ENCODE measurements at regions not wholly inside any gene's neighbourhood (a gene's known extent, or its start where the extent isn't known, plus 50 kb on each side); places are given as distances from the start of the nearest gene placed in this dataset.

DNA sequence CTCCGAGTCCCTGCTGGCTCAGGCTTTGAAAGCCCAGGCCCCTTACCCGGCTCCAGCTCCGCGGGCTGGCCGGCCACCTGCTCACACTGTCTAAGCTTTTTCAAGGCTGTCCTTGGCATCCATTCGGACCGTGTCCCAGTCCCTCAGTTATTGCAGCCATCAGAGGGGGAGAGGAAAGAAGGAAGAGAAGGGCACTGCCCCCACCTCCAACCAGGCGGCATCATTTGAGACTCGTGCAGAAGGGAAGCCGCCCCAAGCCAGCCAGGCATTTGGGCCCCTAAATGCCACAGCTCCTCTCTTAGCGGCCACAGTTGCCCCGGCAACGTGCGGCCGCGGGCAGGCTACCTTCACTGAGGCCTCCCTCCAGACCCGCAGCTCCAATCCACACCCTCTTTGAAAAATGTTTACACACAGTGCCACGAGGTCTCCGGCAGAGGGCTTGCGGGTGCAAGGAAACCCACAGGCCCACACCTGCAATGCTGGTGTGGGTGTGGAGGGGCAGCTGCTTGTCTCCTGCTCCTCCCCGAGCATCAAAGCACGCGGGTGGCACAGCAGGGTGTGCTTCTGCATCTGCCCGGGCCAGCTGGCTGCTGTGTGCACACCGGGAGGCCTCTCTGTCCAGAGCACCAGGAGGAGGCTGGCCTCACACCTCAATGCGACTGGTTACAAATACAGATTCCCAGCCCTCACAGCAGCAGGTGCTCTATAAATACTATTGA, 124.4 kb downstream of the CTTN start:
- no peaks in the 10 kb centered on the region for H3K36me3 ChIP-seq
- intact Hi-C loops (cut with DNase I; ENCODE audit: low total_unique reads), result no loop called here
- H3K4me3 ChIP-seq, result no peak overlapping the region
- TF ChIP-seq, protein P1, sequence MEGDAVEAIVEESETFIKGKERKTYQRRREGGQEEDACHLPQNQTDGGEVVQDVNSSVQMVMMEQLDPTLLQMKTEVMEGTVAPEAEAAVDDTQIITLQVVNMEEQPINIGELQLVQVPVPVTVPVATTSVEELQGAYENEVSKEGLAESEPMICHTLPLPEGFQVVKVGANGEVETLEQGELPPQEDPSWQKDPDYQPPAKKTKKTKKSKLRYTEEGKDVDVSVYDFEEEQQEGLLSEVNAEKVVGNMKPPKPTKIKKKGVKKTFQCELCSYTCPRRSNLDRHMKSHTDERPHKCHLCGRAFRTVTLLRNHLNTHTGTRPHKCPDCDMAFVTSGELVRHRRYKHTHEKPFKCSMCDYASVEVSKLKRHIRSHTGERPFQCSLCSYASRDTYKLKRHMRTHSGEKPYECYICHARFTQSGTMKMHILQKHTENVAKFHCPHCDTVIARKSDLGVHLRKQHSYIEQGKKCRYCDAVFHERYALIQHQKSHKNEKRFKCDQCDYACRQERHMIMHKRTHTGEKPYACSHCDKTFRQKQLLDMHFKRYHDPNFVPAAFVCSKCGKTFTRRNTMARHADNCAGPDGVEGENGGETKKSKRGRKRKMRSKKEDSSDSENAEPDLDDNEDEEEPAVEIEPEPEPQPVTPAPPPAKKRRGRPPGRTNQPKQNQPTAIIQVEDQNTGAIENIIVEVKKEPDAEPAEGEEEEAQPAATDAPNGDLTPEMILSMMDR (IDR thresholded peaks at IDR 0.05), result no peak
- no peak for TF ChIP-seq POLR2A (IDR thresholded peaks at IDR 0.05)
- no peak for DNase-seq
- no peak overlapping the region for H3K27ac ChIP-seq
- H3K9me3 ChIP-seq, result no peaks in the 10 kb centered on the region
- no peaks in the 10 kb centered on the region for H3K27me3 ChIP-seq
- no peaks in the 10 kb centered on the region for H3K4me1 ChIP-seq

GRCh38 chr11:70523384-70524095, 125.2 kb downstream of the CTTN start:
- Histone ChIP-seq H3K9me3 (no peaks in the 10 kb centered on the region), H3K4me1 (no peaks in the 10 kb centered on the region), H3K27ac (no peak overlapping the region), H3K36me3 (no peaks in the 10 kb centered on the region), H3K27me3 (no peaks in the 10 kb centered on the region), H3K4me3 (no peak overlapping the region)
- intact Hi-C loops (cut with DNase I; ENCODE audit: low total_unique reads), result no loop called here
- no peak for DNase-seq
- TF ChIP-seq POLR2A (IDR thresholded peaks at IDR 0.05), result no peak
- TF ChIP-seq, protein P1 (IDR thresholded peaks at IDR 0.05), result no peak

DNA sequence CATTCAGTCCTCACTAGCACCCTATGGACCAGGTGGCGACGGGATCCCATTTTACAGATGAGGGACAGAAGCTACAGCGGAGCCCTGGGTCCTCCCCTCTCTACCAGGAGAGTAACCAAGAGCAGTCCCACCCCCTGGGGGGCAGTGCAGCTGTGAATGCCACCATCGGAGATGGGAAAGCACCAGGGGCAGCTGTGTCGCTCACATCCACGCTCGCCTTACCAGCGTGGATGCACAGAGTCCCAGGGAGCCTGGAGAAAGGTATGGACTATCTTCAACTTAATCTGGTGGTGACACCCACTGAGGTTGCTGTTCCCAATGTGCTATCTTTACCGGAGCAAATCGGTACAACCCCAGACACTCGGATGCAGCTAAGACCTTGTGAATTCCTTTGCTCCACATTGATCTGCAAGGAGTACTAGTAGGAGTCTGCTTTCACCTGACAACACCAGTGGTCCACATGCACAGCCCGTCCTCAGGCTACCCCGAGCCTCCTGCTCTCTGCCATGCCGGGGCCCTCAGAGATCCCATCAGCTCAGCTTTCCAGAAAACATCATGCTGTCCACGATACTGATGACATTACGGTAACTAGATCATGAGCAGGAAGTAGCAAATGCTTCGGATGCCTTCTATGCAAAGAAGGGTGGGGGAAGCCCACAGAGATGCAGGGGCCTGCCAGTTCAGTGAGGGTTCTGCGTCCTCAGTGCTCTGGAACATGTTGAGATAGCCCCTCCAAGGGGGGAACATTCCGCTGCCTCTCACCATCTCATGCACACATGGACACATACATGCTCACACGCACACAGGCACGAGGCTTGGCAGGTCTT, 126.0 kb downstream of the CTTN start:
- Histone ChIP-seq H3K4me1 (no peaks in the 10 kb centered on the region), H3K27me3 (no peaks in the 10 kb centered on the region), H3K9me3 (no peaks in the 10 kb centered on the region), H3K4me3 (no peak overlapping the region), H3K27ac (no peak overlapping the region), H3K36me3 (no peaks in the 10 kb centered on the region)
- TF ChIP-seq, protein P1 (IDR thresholded peaks at IDR 0.05), result no peak
- TF ChIP-seq POLR2A (IDR thresholded peaks at IDR 0.05), result no peak
- intact Hi-C loops (cut with DNase I; ENCODE audit: low total_unique reads), result no loop called here
- DNase-seq, result no peak

GRCh38 chr11:70525006-70525405, 126.7 kb downstream of the CTTN start:
- DNase-seq, result no peak
- H3K4me1 ChIP-seq, result no peaks in the 10 kb centered on the region
- no peaks in the 10 kb centered on the region for H3K9me3 ChIP-seq
- no peak overlapping the region for H3K4me3 ChIP-seq
- no peaks in the 10 kb centered on the region for H3K27me3 ChIP-seq
- TF ChIP-seq, protein P1 (IDR thresholded peaks at IDR 0.05), result no peak
- TF ChIP-seq POLR2A (IDR thresholded peaks at IDR 0.05), result no peak
- H3K36me3 ChIP-seq, result no peaks in the 10 kb centered on the region
- no peak overlapping the region for H3K27ac ChIP-seq
- intact Hi-C loops (cut with DNase I; ENCODE audit: low total_unique reads), result no loop called here

GRCh38 chr11:70525466-70525865, 127.1 kb downstream of the CTTN start:
- H3K36me3 ChIP-seq, result no peaks in the 10 kb centered on the region
- H3K9me3 ChIP-seq, result no peaks in the 10 kb centered on the region
- intact Hi-C loops (cut with DNase I; ENCODE audit: low total_unique reads), result no loop called here
- no peaks in the 10 kb centered on the region for H3K4me1 ChIP-seq
- no peaks in the 10 kb centered on the region for H3K27me3 ChIP-seq
- no peak for TF ChIP-seq POLR2A (IDR thresholded peaks at IDR 0.05)
- TF ChIP-seq, protein P1 (IDR thresholded peaks at IDR 0.05), result no peak
- H3K27ac ChIP-seq, result no peak overlapping the region
- no peak overlapping the region for H3K4me3 ChIP-seq
- DNase-seq, result no peak
